ENCODE measurements at regions not wholly inside any gene's neighbourhood (a gene's known extent, or its start where the extent isn't known, plus 50 kb on each side); places are given as distances from the start of the nearest gene placed in this dataset.

- no peak for DNase-seq
Measured at GRCh38 chr12:127688906-127689428, 578.0 kb upstream of the TMEM132C start.

- DNase-seq: peak; percentile 31
Measured at GRCh38 chr12:127690161-127690560, 576.8 kb upstream of the TMEM132C start.

- no peak for DNase-seq
Measured at GRCh38 chr12:127696963-127697362, 570.0 kb upstream of the TMEM132C start.

GRCh38 chr12:127703026-127703425, 563.9 kb upstream of the TMEM132C start:
- DNase-seq: no peak

- peak; percentile 20 for DNase-seq
Measured at GRCh38 chr12:127711108-127711507, 555.9 kb upstream of the TMEM132C start.

GRCh38 chr12:127712561-127712960, 554.4 kb upstream of the TMEM132C start:
- DNase-seq: no peak

GRCh38 chr12:127716166-127716565, 550.8 kb upstream of the TMEM132C start:
- no peak for DNase-seq

- no peak for DNase-seq
Measured at GRCh38 chr12:127717278-127717677, 549.7 kb upstream of the TMEM132C start.

GRCh38 chr12:127720334-127720733, 546.6 kb upstream of the TMEM132C start:
- DNase-seq: no peak

GRCh38 chr12:127722611-127723010, 544.4 kb upstream of the TMEM132C start:
- no peak for DNase-seq

GRCh38 chr12:127723251-127723650, 543.7 kb upstream of the TMEM132C start:
- peak; percentile 68 for DNase-seq

GRCh38 chr12:127726671-127727315, 540.2 kb upstream of the TMEM132C start:
- no peak for DNase-seq

- peak; percentile 21 for DNase-seq
Measured at GRCh38 chr12:127728285-127728684, 538.7 kb upstream of the TMEM132C start.

GRCh38 chr12:127728729-127729128, 538.2 kb upstream of the TMEM132C start:
- no peak for DNase-seq

GRCh38 chr12:127729381-127729780, 537.6 kb upstream of the TMEM132C start:
- peak; percentile 66 for DNase-seq

- no peak for DNase-seq
Measured at GRCh38 chr12:127731657-127732056, 535.3 kb upstream of the TMEM132C start.

GRCh38 chr12:127742231-127742630, 524.7 kb upstream of the TMEM132C start:
- no peak for DNase-seq

GRCh38 chr12:127745469-127746212, 521.3 kb upstream of the TMEM132C start:
- no peak for DNase-seq

GRCh38 chr12:127749416-127749815, 517.6 kb upstream of the TMEM132C start:
- peak; percentile 43 for DNase-seq

- DNase-seq: peak; percentile 74
Measured at GRCh38 chr12:127750076-127750840, 516.7 kb upstream of the TMEM132C start.

- DNase-seq: no peak
Measured at GRCh38 chr12:127752802-127753201, 514.2 kb upstream of the TMEM132C start.

GRCh38 chr12:127760357-127760756, 506.6 kb upstream of the TMEM132C start:
- no peak for DNase-seq

GRCh38 chr12:127760996-127761395, 506.0 kb upstream of the TMEM132C start:
- no peak for DNase-seq

All from hematopoietic multipotent progenitor cell treated with erythropoietin and hydrocortisone succinate and interleukin-3 and kit ligand, for 4 days (in vitro differentiated cells).